NCI-H345 (cell line): ENCODE measurements at regions not wholly inside any gene's neighbourhood (a gene's known extent, or its start where the extent isn't known, plus 50 kb on each side); places are given as distances from the start of the nearest gene placed in this dataset.
"Not testable (repeated sequence)": the region's sequence is repeated elsewhere in the genome, so short reads cannot be mapped to it uniquely, and the experiment has no call there.

ENCODE experiments used
- DNase-seq: peaks from one replicate; lab custom pipeline; 2025; lab: John Stamatoyannopoulos, UW

GRCh38 chr4:175281894-175282293, 363.7 kb downstream of the ADAM29 start:
- DNase-seq, result no peak

DNA sequence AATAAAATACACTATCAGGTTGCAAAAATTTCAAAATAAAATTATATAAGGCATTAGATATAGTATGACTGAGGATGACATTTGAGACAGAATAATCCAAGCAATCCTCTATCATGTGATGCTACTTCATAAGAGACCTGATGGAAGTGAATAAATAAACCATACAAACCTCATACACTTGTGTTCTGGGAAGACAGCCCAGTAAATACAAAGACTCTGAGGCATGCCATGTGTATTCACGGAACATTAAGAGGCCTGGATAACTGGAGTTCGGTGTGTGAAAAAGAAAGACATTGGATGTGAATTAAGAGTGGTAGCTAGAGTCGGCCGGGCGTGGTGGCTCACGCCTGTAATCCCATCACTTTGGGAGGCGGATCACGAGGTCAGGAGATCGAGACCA, 364.2 kb downstream of the ADAM29 start:
- peak; percentile 20 for DNase-seq

- no peak for DNase-seq
Measured at GRCh38 chr4:175290401-175290800, 372.2 kb downstream of the ADAM29 start.

DNA sequence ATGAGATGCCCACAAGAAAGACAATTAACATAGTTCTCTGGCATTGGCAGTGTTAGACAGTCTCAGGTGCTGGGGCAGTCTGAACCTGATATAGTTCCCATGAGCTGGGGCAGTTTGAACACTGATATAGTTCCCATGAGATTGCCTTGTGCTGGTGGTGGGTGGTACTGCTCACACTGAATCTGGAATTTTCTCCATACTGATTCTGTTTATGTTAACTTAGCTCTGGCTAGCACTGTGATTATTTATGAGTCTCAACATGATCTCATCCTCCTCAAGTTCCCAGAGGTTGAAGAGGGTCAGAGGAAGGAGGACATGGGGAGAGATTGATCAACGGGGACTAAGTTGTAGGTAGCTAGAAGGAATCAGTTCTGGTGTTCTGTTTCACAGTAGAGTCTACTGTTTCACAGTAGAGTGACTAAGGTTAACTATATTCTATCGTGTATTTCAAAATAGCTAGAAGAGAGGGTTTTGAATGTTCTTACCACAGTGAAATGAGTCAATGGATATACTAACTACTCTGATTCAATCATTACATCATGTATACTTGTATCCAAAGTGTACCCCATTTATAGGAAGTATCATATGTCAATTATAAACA, 379.9 kb downstream of the ADAM29 start:
- no peak for DNase-seq

- no peak for DNase-seq
Measured at GRCh38 chr4:175306436-175306835, 388.3 kb downstream of the ADAM29 start.

- no peak for DNase-seq
Measured at GRCh38 chr4:175307326-175307725, 389.2 kb downstream of the ADAM29 start.

GRCh38 chr4:175308236-175308635, 390.1 kb downstream of the ADAM29 start:
- DNase-seq, result no peak

GRCh38 chr4:175309041-175309440, 390.9 kb downstream of the ADAM29 start:
- no peak for DNase-seq

- DNase-seq, result no peak
Measured at GRCh38 chr4:175325230-175325629, 407.1 kb downstream of the ADAM29 start.

DNA sequence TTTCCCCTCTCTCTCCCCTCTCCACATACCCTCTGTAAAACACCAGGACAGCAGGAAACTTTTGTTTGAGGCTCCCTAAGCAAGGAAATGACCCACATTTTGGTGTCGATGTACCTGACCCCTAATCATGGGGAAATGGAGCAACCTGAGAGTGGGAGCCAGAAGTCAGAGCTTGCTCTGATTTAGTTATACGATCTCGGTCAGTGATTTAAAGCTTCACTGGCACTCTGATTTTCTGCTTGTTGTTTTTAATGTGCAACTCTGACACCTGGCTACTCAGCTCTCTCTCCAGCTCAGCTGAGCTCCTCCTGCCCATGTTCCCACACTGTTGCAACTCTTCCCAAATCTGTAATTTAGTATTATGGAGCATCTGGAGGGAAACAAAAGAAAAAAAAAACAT, 408.6 kb downstream of the ADAM29 start:
- DNase-seq, result no peak

- no peak for DNase-seq
Measured at GRCh38 chr4:175330236-175330635, 412.1 kb downstream of the ADAM29 start.

DNA sequence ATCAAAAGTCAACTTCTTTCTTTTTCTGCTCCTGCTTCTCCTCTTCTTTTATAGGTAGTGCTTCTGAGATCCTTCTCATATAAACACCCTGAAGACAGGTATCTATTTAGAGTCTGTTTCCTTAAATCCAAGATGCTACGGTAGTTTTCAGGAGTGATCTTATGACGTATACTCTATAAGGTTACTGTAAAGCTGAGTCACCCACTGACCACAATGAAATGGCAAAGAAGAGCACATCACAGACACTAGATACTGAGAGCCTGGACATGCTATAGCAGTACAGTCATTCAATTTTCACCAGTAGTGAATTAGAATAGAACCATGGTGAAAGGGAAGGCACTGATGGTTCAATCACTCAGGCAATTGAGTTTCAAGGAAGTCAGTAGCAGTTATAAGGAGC, 412.5 kb downstream of the ADAM29 start:
- DNase-seq, result no peak

- no peak for DNase-seq
Measured at GRCh38 chr4:175335331-175335730, 417.2 kb downstream of the ADAM29 start.

- not testable (repeated sequence) for DNase-seq
Measured at GRCh38 chr4:175336570-175336969, 418.4 kb downstream of the ADAM29 start.

DNA sequence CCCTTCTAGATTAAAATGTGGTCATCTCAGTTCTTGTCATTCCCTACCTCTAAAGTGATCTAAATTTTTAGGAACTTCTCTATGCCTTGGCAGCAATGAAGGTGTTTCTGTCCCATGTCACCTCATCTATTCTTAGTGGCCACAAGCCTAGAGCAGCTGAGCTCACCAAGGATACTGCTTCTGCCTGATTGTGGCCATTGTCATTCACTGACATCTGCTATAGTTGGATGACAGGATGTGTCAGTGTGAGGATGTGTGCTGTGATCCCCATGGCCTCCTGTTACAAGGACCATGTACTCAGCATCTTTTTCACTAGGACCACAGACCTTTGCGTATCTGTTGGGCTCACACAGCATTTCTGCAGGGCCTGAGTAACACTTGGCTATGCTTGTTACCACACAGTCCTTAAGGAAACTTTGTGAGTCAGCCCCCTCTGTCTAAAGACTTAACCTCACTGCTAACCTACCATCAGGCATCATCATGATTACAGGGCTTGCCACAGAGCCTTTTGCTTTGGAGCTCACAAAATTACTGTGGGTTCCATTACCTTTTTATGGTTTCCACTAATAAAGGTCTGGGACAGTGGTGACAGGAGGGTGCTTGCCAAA, 421.0 kb downstream of the ADAM29 start:
- DNase-seq, result no peak

DNA sequence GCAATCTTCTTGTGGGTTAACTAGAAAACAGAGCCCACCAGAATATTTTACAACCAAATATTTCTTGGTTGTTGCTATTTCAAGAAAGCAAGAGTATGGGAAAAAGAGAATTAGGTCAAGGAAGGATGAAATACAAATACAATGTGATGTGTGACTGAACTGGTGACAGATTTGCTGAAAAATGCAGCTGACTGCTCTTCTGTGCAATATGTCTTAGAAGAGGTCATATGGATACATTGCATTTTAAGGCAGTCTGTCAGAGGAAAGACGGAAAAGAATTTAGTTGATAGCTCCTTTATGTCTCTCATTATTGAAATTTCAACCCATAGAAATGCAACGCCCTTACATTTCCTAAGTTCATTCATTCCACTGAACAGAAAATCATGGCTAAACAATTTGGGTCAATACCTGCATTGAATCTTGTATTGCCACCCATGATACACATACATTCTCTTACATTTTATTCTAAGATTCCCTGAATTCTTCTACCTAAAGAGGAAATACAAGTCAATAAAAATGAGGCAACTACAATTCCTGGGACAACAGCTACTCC, 423.1 kb downstream of the ADAM29 start:
- no peak for DNase-seq

DNA sequence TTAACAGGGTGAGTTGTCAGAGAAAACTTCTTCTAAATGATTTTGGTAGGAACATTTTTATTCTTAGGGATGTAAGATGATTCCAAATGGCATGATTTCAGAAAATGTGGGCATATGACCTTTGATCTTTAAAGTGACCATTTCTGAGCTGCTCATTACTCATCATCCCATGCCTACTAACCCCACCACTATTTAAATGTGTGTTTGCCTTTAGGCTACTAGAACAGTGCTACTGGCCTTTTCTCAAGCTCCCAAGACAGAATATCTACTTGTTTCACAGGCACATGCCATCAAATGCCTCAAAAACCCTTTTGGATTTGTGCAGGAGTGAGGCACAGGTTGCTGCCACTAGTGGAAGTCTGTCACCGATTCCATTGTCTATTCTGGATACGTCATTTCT, 428.2 kb downstream of the ADAM29 start:
- no peak for DNase-seq

DNA sequence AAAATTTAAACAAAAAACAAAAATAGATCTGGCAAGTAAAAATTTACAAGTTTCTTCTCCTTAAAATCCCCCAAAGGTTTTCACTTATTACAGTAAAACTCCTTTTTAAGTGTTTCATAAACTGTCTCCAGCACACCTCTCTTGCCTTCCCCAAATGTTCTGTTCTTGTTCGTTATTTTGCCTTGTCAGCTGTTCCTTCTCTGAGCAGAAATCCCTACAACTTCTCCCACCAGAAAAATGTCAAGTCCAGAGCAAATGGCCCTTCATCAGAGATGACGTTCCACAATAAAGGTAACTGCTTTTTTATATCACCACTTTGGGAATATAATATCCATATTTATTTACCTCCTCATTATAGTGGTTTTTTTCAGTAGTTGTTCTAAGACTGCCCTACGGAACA, 432.1 kb downstream of the ADAM29 start:
- DNase-seq, result no peak

GRCh38 chr4:175351473-175351872, 433.3 kb downstream of the ADAM29 start:
- no peak for DNase-seq

- no peak for DNase-seq
Measured at GRCh38 chr4:175369087-175369486, 443.0 kb downstream of the GPM6A start.

- no peak for DNase-seq
Measured at GRCh38 chr4:175371091-175371490, 441.0 kb downstream of the GPM6A start.

GRCh38 chr4:175373031-175373430, 439.0 kb downstream of the GPM6A start:
- DNase-seq, result no peak

DNA sequence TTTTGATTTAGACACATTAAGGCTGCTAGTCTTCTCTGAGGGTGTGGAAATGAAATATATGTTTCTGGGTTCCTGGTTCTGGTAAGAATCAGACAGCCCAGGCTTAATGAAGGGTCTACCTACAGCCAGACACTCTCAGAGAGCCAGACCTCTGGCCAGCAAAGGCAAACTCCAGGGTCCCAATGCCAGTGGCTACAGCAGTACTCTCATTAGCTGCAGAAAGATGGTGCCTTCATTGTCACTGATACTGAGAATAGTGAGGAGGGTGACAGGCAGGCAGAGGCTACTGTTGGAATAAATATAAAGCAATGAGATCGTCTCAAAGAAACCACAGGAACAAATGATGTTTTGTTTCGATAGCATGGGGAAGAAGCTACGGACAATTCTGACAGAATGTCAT, 437.6 kb downstream of the GPM6A start:
- DNase-seq, result no peak
